Gastrocnemius medialis (tissue), 4 donors: ENCODE measurements at regions not wholly inside any gene's neighbourhood (a gene's known extent, or its start where the extent isn't known, plus 50 kb on each side); places are given as distances from the start of the nearest gene placed in this dataset.

Experiments used
- ATAC-seq, 2 donors: fragments of 150-250 bp; one replicate each; pipeline ENCODE4 v1.9.1; 2016
- DNase-seq, 2 donors: peaks; one replicate each; pipeline ENCODE4 v3.0.0-alpha.2; 2019
- H3K27ac ChIP-seq, 4 donors: fragments of 200-600 bp; sonication (generic); 1 replicate in 1 of 4; 2 replicates in 3 of 4; pipeline ENCODE4 v1.5.1; 2016 to 2018; ENCODE audit warnings: mild to moderate bottlenecking in 2 of 4, moderate library complexity in 1 of 4
- H3K27me3 ChIP-seq, 3 donors: fragments of 200-600 bp; sonication (generic) in 2 of 3; 1 replicate in 1 of 3; 2 replicates in 2 of 3; pipeline versions ENCODE4 v1.5.1 to v1.6.0; 2016 to 2019; ENCODE audit warnings: mild to moderate bottlenecking in 1 of 3, moderate library complexity in 1 of 3
- H3K36me3 ChIP-seq, 2 donors: fragments of 200-600 bp; sonication (generic) in 1 of 2; one replicate each; pipeline ENCODE4 v1.5.1; 2017 to 2018
- H3K4me1 ChIP-seq, 2 donors: fragments of 200-600 bp; sonication (generic) in 1 of 2; one replicate each; pipeline ENCODE4 v1.5.1; 2016 to 2017; ENCODE audit warnings: mild to moderate bottlenecking in 2 of 2
- H3K4me3 ChIP-seq, 4 donors: fragments of 200-600 bp; sonication (generic) in 3 of 4; 1 replicate in 1 of 4; 2 replicates in 3 of 4; pipeline ENCODE4 v1.5.1; 2016 to 2019; ENCODE audit warnings: mild to moderate bottlenecking in 2 of 4
- H3K9me3 ChIP-seq, 3 donors: fragments of 200-600 bp; sonication (generic) in 2 of 3; 1 replicate in 1 of 3; 2 replicates in 2 of 3; pipeline ENCODE4 v1.5.1; 2016 to 2019
- CTCF ChIP-seq, 5 experiments: fragments of 450-650 bp in 3 of 5; fragments of 200-600 bp in 2 of 5; sonication (generic) in 2 of 5; IDR thresholded peaks in 4 of 5; conservative IDR thresholded peaks in 1 of 5; 1 replicate in 4 of 5; 2 replicates in 1 of 5; pipeline ENCODE4 v1.5.1; 2016 to 2019; ENCODE audit warnings: antibody characterized with exemption in 5 of 5, mild to moderate bottlenecking in 3 of 5, moderate library complexity in 3 of 5
- POLR2A ChIP-seq, 2 donors: fragments of 450-650 bp; IDR thresholded peaks; one replicate each; pipeline ENCODE4 v1.6.1; 2017; ENCODE audit warnings: antibody characterized with exemption in 2 of 2, mild to moderate bottlenecking in 2 of 2, moderate library complexity in 2 of 2
- in situ Hi-C, 4 donors: fragments of 200-750 bp; cut with MboI; loops; one replicate each; pipeline versions ENCODE4 v1.15.0 to v1.8.0; 2017; ENCODE audit warnings: low sequenced_read_pairs in 4 of 4
- intact Hi-C: fragments of 100-400 bp; cut with DNase I; formaldehyde crosslinking; loops from one replicate; pipeline ENCODE4 v1.15.1; 2023; ENCODE audit warnings: low total_unique reads

- H3K36me3 ChIP-seq = no peaks in the 10 kb centered on the region
- DNase-seq (no peak), ATAC-seq (no peak)
- no peaks in the 10 kb centered on the region for H3K4me1 ChIP-seq
- TF ChIP-seq POLR2A (IDR thresholded peaks at IDR 0.05) (no peak), CTCF (IDR thresholded peaks at IDR 0.05 in 4 of 5, conservative IDR thresholded peaks at IDR 0.05 in 1 of 5) (no peak)
- H3K27ac ChIP-seq = no peak overlapping the region
- no peak overlapping the region for H3K4me3 ChIP-seq
- in situ Hi-C loops = no loop called here
- intact Hi-C loops = no loop called here
- no peaks in the 10 kb centered on the region for H3K9me3 ChIP-seq
- no peaks in the 10 kb centered on the region for H3K27me3 ChIP-seq
Measured at GRCh38 chr4:129322920-129323319, 227.0 kb downstream of the C4orf33 start.

- in situ Hi-C loops (no loop called here), intact Hi-C loops (no loop called here)
- H3K9me3 ChIP-seq = no peaks in the 10 kb centered on the region
- H3K27ac ChIP-seq = no peak overlapping the region
- H3K4me1 ChIP-seq = no peaks in the 10 kb centered on the region
- no peak for TF ChIP-seq CTCF (IDR thresholded peaks at IDR 0.05 in 4 of 5, conservative IDR thresholded peaks at IDR 0.05 in 1 of 5)
- TF ChIP-seq POLR2A (IDR thresholded peaks at IDR 0.05) = no peak
- DNase-seq (no peak), ATAC-seq (no peak)
- H3K27me3 ChIP-seq = no peaks in the 10 kb centered on the region
- H3K36me3 ChIP-seq = no peaks in the 10 kb centered on the region
- no peak overlapping the region for H3K4me3 ChIP-seq
Measured at GRCh38 chr4:129323658-129324057, 227.7 kb downstream of the C4orf33 start.

GRCh38 chr4:129326571-129327460 is 230.9 kb downstream of the C4orf33 start:
- no peak for ATAC-seq
- Histone ChIP-seq H3K4me3 (no peak overlapping the region), H3K36me3 (no peaks in the 10 kb centered on the region), H3K9me3 (no peaks in the 10 kb centered on the region), H3K27ac (no peak overlapping the region), H3K27me3 (no peaks in the 10 kb centered on the region), H3K4me1 (no peaks in the 10 kb centered on the region)
- TF ChIP-seq CTCF (IDR thresholded peaks at IDR 0.05 in 4 of 5, conservative IDR thresholded peaks at IDR 0.05 in 1 of 5) = no peak
- no peak for TF ChIP-seq POLR2A (IDR thresholded peaks at IDR 0.05)
- no peak for DNase-seq
- in situ Hi-C loops (no loop called here), intact Hi-C loops (no loop called here)

- no peaks in the 10 kb centered on the region for H3K4me1 ChIP-seq
- no peak overlapping the region for H3K4me3 ChIP-seq
- TF ChIP-seq POLR2A (IDR thresholded peaks at IDR 0.05) = no peak
- TF ChIP-seq CTCF (IDR thresholded peaks at IDR 0.05 in 4 of 5, conservative IDR thresholded peaks at IDR 0.05 in 1 of 5) = no peak
- in situ Hi-C loops = no loop called here
- intact Hi-C loops = no loop called here
- ATAC-seq (no peak), DNase-seq (no peak)
- H3K27ac ChIP-seq = no peak overlapping the region
- no peaks in the 10 kb centered on the region for H3K27me3 ChIP-seq
- H3K36me3 ChIP-seq = no peaks in the 10 kb centered on the region
- H3K9me3 ChIP-seq = no peaks in the 10 kb centered on the region
Measured at GRCh38 chr4:129327637-129328036, 231.7 kb downstream of the C4orf33 start.
